HG03060 (cell line): ENCODE measurements at regions not wholly inside any gene's neighbourhood (a gene's known extent, or its start where the extent isn't known, plus 50 kb on each side); places are given as distances from the start of the nearest gene placed in this dataset.
"Not testable (repeated sequence)": the region's sequence is repeated elsewhere in the genome, so short reads cannot be mapped to it uniquely, and the experiment has no call there.

Experiments used
- ATAC-seq: cut with Tn5 transposase; IDR thresholded peaks from one replicate; pipeline ENCODE4 v1.9.1; 2021; ENCODE audit warnings: low read depth, moderate number of reproducible peaks; ENCODE audit not compliant: unreplicated experiment

DNA sequence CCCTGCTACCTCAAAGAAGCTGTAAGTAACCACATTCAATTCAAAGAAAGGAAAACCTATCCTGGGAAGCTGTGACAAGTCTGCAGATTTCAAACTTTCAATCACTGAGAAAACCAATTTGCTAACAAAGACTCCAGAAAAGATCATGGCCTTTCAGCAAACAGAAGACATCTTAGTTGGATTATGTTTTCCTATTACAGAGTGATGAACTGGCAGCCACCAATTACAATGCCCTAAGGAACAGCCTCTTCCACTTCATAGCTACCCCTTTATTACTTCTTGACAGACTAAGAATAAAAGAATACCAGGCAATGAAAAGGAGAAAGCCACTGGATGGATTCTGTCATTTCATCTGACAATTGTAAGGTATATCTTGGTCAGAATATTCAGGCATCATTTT, 128.2 kb upstream of the RASEF start:
- no peak for ATAC-seq

GRCh38 chr9:83189026-83189425, 126.1 kb upstream of the RASEF start:
- not testable (repeated sequence) for ATAC-seq

- no peak for ATAC-seq
These were observed 125.3 kb upstream of the RASEF start for GRCh38 chr9:83188277-83188676.

DNA sequence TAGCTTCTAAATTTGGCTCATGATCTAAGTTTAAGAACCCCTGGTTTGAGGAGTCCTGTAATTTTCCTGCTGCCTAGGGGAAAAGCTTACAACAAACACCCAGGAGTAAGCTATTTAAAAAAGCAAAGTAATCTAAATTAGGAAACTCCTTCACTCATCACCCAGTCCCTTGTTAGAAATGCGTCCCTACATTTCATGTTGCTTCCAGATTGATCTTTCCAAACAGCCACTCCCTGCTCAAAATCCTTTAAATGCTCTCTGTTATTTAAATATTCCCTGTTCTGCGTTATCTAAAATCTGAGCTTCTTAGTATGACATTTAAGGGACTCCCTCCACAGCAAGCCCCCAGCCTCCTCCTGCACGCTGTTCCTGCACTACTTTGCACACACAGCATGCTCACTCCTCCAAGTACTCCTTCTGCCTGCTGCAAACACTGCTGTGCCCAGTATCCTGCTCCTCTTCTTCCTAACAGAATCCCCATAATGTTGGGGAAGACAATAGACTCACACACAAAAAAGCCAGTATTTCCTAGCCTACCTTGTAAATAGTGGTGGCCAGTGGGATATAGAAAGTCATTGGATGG, 123.3 kb upstream of the RASEF start:
- ATAC-seq, result no peak

- no peak for ATAC-seq
These were observed 122.7 kb upstream of the RASEF start for GRCh38 chr9:83185488-83186154.

DNA sequence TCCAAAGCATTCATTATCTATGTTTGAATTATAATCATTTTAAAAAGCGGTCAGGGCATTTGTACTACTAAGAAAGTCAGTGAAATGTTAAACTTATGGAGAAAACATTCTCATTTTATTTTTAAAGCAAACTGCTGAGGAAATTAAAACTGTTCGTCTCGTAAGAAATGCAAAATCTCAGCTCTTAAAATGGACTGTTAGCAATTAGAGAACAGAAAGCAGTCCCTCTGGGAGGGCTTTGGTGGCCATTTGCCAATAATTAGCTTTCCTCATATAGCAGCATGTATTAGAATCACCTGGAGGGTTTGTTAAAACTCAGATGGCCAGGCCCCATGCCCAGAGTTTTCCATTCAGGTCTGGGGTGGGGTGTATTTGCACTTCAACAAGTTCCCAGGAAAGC, 120.7 kb upstream of the RASEF start:
- ATAC-seq, result no peak

DNA sequence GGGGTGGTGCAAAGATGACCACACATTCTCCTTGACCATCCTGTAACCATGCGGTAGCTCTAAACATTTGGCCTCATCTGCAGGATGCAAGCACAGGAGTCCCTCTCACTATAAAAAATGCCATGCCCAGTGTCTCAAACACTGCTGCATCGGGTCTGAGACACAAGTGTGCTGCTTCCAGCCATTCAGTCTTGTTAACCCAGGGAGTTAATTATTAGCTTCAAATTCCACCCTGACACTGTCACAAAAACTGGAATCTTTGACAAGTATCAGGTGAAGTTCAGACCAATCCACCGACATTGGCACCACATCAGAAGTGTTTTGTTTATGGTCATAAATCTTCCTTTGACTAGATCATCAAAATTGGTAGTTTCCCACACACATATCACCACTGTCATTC, 119.1 kb upstream of the RASEF start:
- no peak for ATAC-seq

GRCh38 chr9:83178717-83179116, 115.8 kb upstream of the RASEF start:
- no peak for ATAC-seq

GRCh38 chr9:83177747-83178146, 114.8 kb upstream of the RASEF start:
- no peak for ATAC-seq

DNA sequence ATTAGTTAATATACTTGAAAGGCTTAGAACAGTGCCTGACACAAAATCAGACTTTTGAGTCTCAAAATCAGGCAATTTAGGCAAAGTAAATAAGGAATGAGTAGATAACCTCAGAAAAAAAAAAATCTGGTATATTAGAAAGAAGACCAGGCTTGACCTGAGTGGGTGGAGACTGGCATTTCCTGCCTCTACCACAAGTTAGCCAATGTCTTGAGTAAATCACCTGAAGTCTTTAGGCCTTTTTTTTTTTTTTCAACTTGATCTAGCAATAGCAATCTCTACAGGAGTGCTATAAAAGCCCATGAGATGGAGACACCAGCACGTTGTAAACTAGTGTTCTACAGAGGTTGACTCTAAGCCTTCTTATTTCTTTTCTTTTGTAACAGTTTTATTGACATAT, 104.2 kb upstream of the RASEF start:
- ATAC-seq, result no peak

DNA sequence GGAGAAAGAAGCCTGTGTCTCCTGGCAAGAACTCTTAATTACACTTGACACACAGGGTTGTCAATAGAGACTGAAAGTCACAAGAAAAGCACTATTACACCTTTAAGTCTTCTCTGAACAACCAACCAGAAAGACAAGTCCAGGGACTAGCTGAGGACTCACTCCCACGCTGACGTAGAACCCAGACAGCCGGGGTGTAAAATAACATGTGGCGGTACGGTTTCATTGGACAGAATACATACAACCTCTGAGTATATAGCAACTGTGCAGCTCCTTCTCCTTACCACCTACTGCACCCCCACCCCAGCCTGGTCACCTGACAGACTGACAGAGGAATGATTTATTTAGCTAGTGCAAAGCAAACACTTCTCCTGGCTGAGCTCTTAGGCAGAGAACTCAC, 103.4 kb upstream of the RASEF start:
- no peak for ATAC-seq

DNA sequence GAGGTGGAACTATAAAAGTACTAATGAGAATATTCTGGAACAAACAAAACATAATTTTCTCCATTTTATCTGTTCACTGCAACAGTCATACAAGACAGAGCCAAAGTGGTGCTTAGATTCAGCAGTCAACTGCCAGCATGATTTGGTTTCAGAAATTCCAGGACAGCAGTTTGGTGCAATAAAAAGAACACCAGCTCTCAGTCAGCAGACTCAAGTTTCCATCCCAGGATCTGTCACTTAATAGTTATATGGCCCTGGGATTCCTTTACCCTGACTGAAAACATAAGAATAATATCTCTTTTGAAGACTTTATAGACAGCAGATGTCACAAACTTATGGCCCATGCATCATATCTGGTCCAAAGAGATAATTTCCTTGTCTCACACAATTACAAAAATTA, 92.8 kb upstream of the RASEF start:
- no peak for ATAC-seq

DNA sequence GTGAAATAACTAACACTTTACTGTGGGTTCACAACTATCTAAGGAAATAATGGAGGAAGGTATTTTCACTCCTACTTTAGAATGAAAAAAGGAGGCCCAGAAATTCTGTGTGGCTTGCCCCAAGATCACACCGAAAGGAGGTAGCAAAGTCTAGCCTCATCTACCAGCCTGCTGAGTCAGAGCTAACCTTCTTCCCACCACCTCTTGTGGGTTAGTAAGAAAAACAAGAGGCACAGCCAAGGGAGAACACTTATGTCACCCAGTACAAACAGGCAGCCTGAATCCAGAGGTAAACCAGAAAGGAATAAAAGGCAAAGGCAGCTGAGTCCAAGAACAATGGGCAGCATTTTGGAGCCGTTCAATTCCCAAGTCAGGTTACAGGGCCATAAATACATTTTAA, 91.9 kb upstream of the RASEF start:
- no peak for ATAC-seq

GRCh38 chr9:83154087-83154736, 91.3 kb upstream of the RASEF start:
- peak; percentile 94 for ATAC-seq

- no peak for ATAC-seq
These were observed 90.1 kb upstream of the RASEF start for GRCh38 chr9:83153030-83153429.

DNA sequence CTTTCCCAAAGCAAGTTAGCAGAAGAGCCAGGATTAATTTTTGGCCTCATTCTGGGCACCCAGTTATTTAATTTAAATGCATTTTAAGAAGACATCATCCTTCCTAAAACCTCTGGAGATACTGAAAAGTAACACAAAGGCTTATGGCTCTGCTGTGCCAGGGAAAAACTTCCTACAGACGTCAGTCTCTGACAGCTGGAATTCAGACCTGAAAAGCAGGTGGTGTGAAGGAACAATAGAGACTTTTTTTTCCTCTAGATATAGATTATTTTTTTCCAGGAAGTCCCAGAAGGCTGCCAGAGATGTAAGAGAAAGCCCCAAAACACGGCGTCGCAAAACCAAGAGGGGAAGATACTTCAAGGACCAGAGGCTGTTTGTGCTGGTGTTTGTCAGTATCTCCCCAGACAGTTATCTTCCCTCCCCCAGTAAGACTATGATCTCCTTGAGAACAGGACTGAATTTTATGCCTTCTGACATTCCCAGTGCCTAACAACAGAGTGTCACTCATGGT, 88.7 kb upstream of the RASEF start:
- no peak for ATAC-seq

DNA sequence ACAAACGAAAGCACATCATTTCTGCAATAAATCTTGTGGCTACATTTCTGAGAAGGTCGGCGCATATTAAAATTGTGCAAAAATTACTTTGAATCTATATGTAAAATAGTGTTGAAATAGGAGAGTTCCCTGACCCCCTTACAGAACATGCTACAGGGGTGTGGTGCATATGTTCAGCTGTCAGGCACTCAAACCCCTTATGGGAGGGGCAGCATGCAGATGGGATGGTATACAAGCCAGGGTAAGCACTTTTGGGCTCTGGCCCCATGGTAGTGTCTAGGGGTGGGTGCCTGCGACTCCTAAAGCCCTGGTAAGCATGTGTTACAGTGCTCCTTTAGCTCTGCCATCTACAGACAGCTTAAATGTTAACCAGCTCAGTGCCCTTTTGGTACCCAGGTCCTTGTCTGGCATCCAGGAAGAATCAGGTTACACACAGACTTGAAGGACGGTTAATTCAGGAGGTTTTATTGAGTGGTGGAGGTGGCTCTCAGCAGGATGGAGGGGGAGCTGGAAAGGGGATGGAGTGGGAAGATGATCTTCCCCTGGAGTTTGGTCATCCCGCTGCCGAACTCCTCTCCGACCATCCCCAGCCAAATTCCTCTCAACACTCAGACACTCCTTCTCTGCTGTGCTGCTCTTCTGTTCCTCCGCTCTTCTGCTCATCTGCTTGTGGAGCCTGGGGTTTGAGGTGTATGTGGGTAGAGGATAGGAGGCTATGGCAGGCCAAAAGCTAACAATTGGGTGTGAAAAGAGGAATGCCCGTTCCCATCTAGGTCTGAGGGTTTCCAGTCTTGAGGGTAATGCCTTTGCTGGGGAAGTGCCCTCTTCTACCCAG, 84.6 kb upstream of the RASEF start:
- ATAC-seq, result no peak

- ATAC-seq, result no peak
These were observed 83.4 kb upstream of the RASEF start for GRCh38 chr9:83146325-83146724.

DNA sequence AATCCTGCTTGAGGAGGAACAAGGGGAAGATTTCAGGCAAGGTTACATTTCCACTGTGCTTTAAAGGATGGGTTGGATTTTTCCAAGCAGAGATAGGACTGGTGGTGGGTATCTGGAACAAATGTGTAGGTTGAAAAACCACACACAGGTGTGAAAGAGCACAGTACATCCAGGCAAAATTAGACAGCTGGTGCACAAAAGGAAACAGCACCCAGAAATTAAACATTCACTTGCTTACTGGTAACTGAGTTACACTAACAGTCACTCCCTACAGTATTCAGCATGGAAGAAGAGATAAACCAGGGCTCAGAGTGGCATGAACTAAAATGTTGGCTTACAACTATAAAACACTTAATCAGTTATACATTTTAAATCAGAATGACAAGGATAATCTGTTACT, 81.5 kb upstream of the RASEF start:
- no peak for ATAC-seq

GRCh38 chr9:83142389-83142788, 79.4 kb upstream of the RASEF start:
- ATAC-seq, result no peak

GRCh38 chr9:83141887-83142286, 78.9 kb upstream of the RASEF start:
- ATAC-seq, result no peak
